ENCODE measurements at regions not wholly inside any gene's neighbourhood (a gene's known extent, or its start where the extent isn't known, plus 50 kb on each side); places are given as distances from the start of the nearest gene placed in this dataset.

GRCh38 chr4:1522606-1523005, 116.4 kb upstream of the NKX1-1 start:
- TF ChIP-seq CTCF (conservative IDR thresholded peaks at IDR 0.05; ENCODE audit: low read length) (no peak), EZH2phosphoT487 (IDR thresholded peaks at IDR 0.05; ENCODE audit: borderline replicate concordance, low read depth, low read length) (no peak)

All from OCI-LY7 (cell line).